ENCODE measurements at regions not wholly inside any gene's neighbourhood (a gene's known extent, or its start where the extent isn't known, plus 50 kb on each side); places are given as distances from the start of the nearest gene placed in this dataset.
A peak's percentile ranks its signal among the peaks of the same experiment; 100 is the strongest.
"Not testable (repeated sequence)": the region's sequence is repeated elsewhere in the genome, so short reads cannot be mapped to it uniquely, and the experiment has no call there.

GRCh38 chr16:88190592-88191095 lies 192.1 kb upstream of the ZNF469 start:
- not testable (repeated sequence) for DNase-seq

- not testable (repeated sequence) for DNase-seq
Observed at GRCh38 chr16:88191168-88191567, 191.6 kb upstream of the ZNF469 start.

GRCh38 chr16:88192601-88193000 lies 190.2 kb upstream of the ZNF469 start:
- DNase-seq = no peak

GRCh38 chr16:88193706-88194396 lies 188.9 kb upstream of the ZNF469 start:
- peak; percentile 66 for DNase-seq

GRCh38 chr16:88194397-88195268 lies 188.1 kb upstream of the ZNF469 start:
- DNase-seq = no peak

- DNase-seq = no peak
Observed at GRCh38 chr16:88195269-88195705, 187.5 kb upstream of the ZNF469 start.

GRCh38 chr16:88195911-88196465 lies 186.8 kb upstream of the ZNF469 start:
- no peak for DNase-seq

- peak; percentile 19 for DNase-seq
Observed at GRCh38 chr16:88196471-88197400, 186.0 kb upstream of the ZNF469 start.

- no peak for DNase-seq
Observed at GRCh38 chr16:88197481-88198456, 185.0 kb upstream of the ZNF469 start.

GRCh38 chr16:88198457-88199295 lies 184.1 kb upstream of the ZNF469 start:
- not testable (repeated sequence) for DNase-seq

- not testable (repeated sequence) for DNase-seq
Observed at GRCh38 chr16:88199296-88200153, 183.2 kb upstream of the ZNF469 start.

GRCh38 chr16:88200154-88200895 lies 182.4 kb upstream of the ZNF469 start:
- not testable (repeated sequence) for DNase-seq

- no peak for DNase-seq
Observed at GRCh38 chr16:88200896-88201185, 181.9 kb upstream of the ZNF469 start.

- not testable (repeated sequence) for DNase-seq
Observed at GRCh38 chr16:88201611-88202010, 181.1 kb upstream of the ZNF469 start.

GRCh38 chr16:88202207-88202745 lies 180.5 kb upstream of the ZNF469 start:
- no peak for DNase-seq

- DNase-seq = not testable (repeated sequence)
Observed at GRCh38 chr16:88202856-88203681, 179.7 kb upstream of the ZNF469 start.
